Vagina (tissue), 2 donors: ENCODE measurements at regions not wholly inside any gene's neighbourhood (a gene's known extent, or its start where the extent isn't known, plus 50 kb on each side); places are given as distances from the start of the nearest gene placed in this dataset.
"Not testable (repeated sequence)": the region's sequence is repeated elsewhere in the genome, so short reads cannot be mapped to it uniquely, and the experiment has no call there.

Experiments
- POLR2A ChIP-seq, 2 donors: fragments of 450-650 bp; IDR thresholded peaks; one replicate each; pipeline ENCODE4 v1.6.1; 2017; ENCODE audit warnings: antibody characterized with exemption in 2 of 2, mild to moderate bottlenecking in 2 of 2, moderate library complexity in 2 of 2
- TF ChIP-seq, protein P1 (sequence below), 3 experiments: fragments of 450-650 bp in 2 of 3; fragments of 200-600 bp in 1 of 3; sonication (generic) in 1 of 3; IDR thresholded peaks; one replicate each; pipeline ENCODE4 v1.5.1; 2017 to 2019; ENCODE audit warnings: antibody characterized with exemption in 3 of 3, mild to moderate bottlenecking in 2 of 3, moderate library complexity in 2 of 3

DNA sequence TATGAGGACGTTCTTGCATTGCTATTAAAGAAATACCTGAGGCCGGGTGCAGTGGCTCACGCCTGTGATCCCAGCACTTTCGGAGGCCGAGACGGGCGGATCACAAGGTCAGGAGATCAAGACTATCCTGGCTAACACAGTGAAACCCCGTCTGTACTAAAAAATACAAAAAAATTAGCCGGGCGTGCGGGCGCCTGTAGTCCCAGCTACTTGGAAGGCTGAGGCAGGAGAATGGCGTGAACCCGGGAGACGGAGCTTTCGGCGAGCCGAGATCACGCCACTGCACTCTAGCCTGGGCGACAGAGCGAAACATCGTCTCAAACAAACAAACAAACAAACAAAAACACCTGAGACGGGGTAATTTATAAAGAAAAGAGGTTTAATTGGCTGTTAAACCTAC is 674.0 kb downstream of the BRINP1 start:
- TF ChIP-seq, protein P1, sequence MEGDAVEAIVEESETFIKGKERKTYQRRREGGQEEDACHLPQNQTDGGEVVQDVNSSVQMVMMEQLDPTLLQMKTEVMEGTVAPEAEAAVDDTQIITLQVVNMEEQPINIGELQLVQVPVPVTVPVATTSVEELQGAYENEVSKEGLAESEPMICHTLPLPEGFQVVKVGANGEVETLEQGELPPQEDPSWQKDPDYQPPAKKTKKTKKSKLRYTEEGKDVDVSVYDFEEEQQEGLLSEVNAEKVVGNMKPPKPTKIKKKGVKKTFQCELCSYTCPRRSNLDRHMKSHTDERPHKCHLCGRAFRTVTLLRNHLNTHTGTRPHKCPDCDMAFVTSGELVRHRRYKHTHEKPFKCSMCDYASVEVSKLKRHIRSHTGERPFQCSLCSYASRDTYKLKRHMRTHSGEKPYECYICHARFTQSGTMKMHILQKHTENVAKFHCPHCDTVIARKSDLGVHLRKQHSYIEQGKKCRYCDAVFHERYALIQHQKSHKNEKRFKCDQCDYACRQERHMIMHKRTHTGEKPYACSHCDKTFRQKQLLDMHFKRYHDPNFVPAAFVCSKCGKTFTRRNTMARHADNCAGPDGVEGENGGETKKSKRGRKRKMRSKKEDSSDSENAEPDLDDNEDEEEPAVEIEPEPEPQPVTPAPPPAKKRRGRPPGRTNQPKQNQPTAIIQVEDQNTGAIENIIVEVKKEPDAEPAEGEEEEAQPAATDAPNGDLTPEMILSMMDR (IDR thresholded peaks at IDR 0.05) = not testable (repeated sequence)
- TF ChIP-seq POLR2A (IDR thresholded peaks at IDR 0.05) = not testable (repeated sequence)
